GM12891 (cell line): ENCODE measurements at regions not wholly inside any gene's neighbourhood (a gene's known extent, or its start where the extent isn't known, plus 50 kb on each side); places are given as distances from the start of the nearest gene placed in this dataset.

Experiments
- POLR2A ChIP-seq: IDR thresholded peaks from 2 replicates; pipeline ENCODE4 v1.6.1; 2011; ENCODE audit warnings: low read depth, low read length, control low read depth
- POLR2AphosphoS5 ChIP-seq: IDR thresholded peaks from 2 replicates; pipeline ENCODE4 v1.6.1; 2011; ENCODE audit warnings: low read depth, low read length, control low read depth

GRCh38 chr11:13889552-13890249 lies 72.8 kb upstream of the SPON1 start:
- TF ChIP-seq POLR2AphosphoS5 (no peak), POLR2A (no peak)
